Retinal pigment epithelial cell (primary cell): ENCODE measurements at regions not wholly inside any gene's neighbourhood (a gene's known extent, or its start where the extent isn't known, plus 50 kb on each side); places are given as distances from the start of the nearest gene placed in this dataset.

Experiments used
- DNase-seq: peaks from one replicate; pipeline ENCODE4 v3.0.0-alpha.2; 2010; ENCODE audit warnings: low read depth
- H3K4me3 ChIP-seq: 2 replicates; pipeline ENCODE4 v1.5.1; 2011; ENCODE audit warnings: mild to moderate bottlenecking, low read length, control low read depth, moderate library complexity
- TF ChIP-seq, protein P1 (sequence below): conservative IDR thresholded peaks from 2 replicates; pipeline ENCODE4 v1.5.1; 2011; ENCODE audit warnings: low read depth, low read length, control low read depth, inconsistent platforms

DNA sequence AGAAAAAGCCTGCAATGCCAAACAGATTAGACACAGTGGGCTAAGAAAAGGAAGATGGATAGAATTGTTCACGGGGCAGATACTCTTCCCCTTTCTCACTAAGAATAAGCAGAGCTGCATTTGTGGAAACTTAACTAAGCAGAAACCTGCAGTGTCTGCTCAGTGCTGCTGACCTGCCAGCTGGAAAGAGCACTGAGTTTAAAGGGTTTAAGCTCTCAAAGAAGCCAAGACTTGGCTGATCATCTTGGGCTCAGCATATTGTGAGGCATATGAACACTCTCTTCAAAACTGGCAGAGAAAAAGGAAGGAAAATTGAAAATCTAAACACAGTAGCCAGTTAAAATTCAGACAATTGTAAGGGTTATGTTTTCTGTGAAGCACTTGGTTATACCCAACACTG lies 711.1 kb upstream of the EPHA7 start:
- peak; percentile 3 for DNase-seq
- H3K4me3 ChIP-seq = no peak overlapping the region
- TF ChIP-seq, protein P1, sequence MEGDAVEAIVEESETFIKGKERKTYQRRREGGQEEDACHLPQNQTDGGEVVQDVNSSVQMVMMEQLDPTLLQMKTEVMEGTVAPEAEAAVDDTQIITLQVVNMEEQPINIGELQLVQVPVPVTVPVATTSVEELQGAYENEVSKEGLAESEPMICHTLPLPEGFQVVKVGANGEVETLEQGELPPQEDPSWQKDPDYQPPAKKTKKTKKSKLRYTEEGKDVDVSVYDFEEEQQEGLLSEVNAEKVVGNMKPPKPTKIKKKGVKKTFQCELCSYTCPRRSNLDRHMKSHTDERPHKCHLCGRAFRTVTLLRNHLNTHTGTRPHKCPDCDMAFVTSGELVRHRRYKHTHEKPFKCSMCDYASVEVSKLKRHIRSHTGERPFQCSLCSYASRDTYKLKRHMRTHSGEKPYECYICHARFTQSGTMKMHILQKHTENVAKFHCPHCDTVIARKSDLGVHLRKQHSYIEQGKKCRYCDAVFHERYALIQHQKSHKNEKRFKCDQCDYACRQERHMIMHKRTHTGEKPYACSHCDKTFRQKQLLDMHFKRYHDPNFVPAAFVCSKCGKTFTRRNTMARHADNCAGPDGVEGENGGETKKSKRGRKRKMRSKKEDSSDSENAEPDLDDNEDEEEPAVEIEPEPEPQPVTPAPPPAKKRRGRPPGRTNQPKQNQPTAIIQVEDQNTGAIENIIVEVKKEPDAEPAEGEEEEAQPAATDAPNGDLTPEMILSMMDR = no peak

DNA sequence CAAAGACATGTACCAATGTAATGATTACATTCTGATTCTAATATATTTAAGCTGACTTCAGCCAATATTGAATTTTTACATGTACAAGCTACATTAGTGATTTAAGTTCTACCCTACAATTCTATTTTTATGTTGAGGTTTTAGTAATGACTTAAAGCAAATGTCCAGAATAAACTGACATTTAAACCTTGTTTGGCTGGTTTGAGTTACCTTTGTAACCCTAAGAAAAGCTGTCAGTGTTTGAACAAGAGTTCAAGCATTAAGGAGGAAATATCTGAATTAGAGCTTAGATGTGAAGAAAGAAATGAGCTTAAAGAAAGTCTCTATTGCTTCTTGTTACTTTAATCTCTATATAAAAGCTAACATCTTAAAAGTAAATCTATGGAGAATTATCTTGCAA lies 710.6 kb upstream of the EPHA7 start:
- TF ChIP-seq, protein P1 = no peak
- H3K4me3 ChIP-seq = no peak overlapping the region

DNA sequence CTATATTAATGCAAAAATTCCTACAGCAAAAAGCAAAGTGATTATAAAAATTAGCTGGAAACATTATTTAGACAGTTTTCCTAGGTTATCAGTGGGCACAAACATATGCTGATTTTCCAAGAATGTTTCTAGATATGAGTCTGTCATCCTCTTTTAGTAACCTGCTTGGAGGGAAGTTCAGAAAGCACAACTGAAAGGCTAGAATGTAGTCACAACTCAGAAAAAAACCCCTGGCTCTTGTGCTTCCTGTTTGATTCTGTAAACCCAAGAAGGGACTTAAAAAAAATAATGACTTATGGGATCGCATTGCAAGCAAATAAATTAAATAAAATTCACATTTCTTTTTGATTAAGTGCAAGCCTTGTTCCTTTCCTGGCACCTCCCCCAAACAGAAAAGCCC lies 708.4 kb upstream of the EPHA7 start:
- DNase-seq = no peak
- H3K4me3 ChIP-seq = no peak overlapping the region
- TF ChIP-seq, protein P1 = no peak

More for the DNA sequence above, 710.6 kb upstream of the EPHA7 start:
- DNase-seq = no peak

DNA sequence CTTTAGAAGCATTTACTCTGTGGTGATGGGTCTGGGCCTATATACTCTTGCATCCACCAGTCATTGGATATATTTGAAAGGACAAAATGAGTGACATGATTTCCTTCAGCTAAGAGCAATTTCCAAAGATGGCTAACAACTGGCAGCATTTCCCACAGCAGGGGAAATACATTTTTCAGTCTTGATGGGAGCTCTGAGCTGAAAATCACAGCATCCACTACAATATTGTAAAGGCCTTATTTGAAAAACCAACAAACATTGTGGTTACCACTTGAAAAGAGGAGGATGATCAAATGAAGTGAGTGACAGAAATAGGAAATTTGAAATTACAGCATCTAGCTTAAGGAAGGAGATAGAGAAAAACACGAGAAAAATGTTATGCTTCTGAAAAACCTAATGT lies 705.0 kb upstream of the EPHA7 start:
- H3K4me3 ChIP-seq = no peak overlapping the region
- DNase-seq = no peak
- TF ChIP-seq, protein P1 = no peak

DNA sequence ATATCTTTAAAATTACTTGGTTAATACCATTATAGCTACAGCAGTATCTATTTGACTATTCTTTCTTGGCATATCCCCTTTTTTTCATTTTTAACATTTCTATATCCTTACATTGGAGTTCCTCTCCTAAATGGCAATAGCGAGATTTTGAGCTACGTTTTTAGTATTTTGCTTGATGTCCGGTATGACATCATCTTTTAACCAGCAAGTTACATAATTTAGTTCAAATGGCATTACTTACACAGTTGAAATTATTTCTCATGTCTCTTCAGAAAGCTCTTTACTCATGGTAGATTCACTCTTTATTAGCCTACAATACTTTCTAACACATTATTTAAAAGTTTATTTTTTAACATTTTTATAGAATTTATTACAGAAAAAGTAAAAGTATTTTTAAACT lies 701.7 kb upstream of the EPHA7 start:
- H3K4me3 ChIP-seq = no peak overlapping the region
- TF ChIP-seq, protein P1 = no peak
- DNase-seq = no peak

DNA sequence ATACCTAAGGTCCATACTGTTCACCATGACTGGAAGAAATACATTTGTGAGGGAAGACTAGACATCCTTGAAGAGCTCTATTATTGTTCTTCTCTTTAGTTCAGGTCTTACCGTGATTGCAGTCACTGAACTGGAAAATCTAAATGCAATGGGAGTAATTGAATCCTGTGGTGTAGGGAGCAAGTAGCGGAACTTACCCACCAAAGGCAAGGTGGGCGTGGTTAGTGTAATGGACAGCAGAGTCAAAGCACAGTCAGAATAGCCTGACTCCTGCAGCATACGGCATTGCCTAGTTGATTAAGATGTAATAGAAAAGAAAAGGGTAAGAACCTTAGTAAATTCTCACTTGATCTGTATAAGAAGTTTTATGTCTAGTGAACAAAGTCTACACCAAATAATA lies 679.7 kb upstream of the EPHA7 start:
- no peak for DNase-seq
- TF ChIP-seq, protein P1 = no peak
- H3K4me3 ChIP-seq = no peak overlapping the region

DNA sequence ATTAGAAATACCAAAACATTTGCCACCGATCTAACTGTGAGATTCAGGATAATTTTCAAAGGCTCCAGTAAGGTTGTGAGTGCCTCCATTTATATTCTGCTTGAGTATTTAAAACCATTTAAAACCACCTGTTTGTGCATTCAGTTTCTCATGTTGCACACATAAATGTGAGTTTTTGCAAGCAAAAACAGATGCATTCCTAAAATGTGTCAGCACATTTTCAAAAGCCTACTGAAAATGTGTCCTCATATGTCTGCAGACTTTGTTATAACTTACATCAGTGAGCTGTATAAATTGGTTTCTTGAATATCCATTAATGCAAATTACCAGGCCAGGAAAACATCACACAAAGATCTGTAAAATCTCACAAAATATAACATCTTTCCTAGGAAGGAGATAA lies 676.6 kb upstream of the EPHA7 start:
- no peak for DNase-seq
- H3K4me3 ChIP-seq = no peak overlapping the region
- TF ChIP-seq, protein P1 = no peak
